22Rv1 (cell line): ENCODE measurements at regions not wholly inside any gene's neighbourhood (a gene's known extent, or its start where the extent isn't known, plus 50 kb on each side); places are given as distances from the start of the nearest gene placed in this dataset.

ENCODE experiments used
- H3K27ac ChIP-seq: fragments of 450-650 bp; 2 replicates; pipeline ENCODE4 v1.5.1; 2017
- CTCF ChIP-seq: fragments of 450-650 bp; IDR thresholded peaks from 2 replicates; pipeline ENCODE4 v1.5.1; 2017; ENCODE audit warnings: mild to moderate bottlenecking
- ZFX ChIP-seq: fragments of 450-650 bp; IDR thresholded peaks from 2 replicates; pipeline ENCODE4 v1.6.1; 2017; ENCODE audit warnings: antibody characterized with exemption, borderline replicate concordance

GRCh38 chr10:33126742-33127141 lies 168.7 kb upstream of the ITGB1 start:
- TF ChIP-seq ZFX = no peak
- TF ChIP-seq CTCF = no peak
- H3K27ac ChIP-seq = no peak overlapping the region

- no peak overlapping the region for H3K27ac ChIP-seq
These were observed 167.8 kb upstream of the ITGB1 start for GRCh38 chr10:33125522-33126517.

GRCh38 chr10:33125111-33125510 lies 167.1 kb upstream of the ITGB1 start:
- TF ChIP-seq CTCF (no peak), ZFX (no peak)
- no peak overlapping the region for H3K27ac ChIP-seq

More at GRCh38 chr10:33125522-33126517, 167.8 kb upstream of the ITGB1 start:
- TF ChIP-seq ZFX (no peak), CTCF (no peak)

GRCh38 chr10:33123680-33124079 lies 165.7 kb upstream of the ITGB1 start:
- no peak overlapping the region for H3K27ac ChIP-seq
- TF ChIP-seq CTCF (no peak), ZFX (no peak)

GRCh38 chr10:33122014-33122809 lies 164.2 kb upstream of the ITGB1 start:
- TF ChIP-seq ZFX = no peak
- TF ChIP-seq CTCF = no peak
- no peak overlapping the region for H3K27ac ChIP-seq

GRCh38 chr10:33120700-33121099 lies 162.7 kb upstream of the ITGB1 start:
- no peak overlapping the region for H3K27ac ChIP-seq
- no peak for TF ChIP-seq CTCF
- TF ChIP-seq ZFX = no peak

- no peak overlapping the region for H3K27ac ChIP-seq
- TF ChIP-seq ZFX (no peak), CTCF (no peak)
These were observed 162.2 kb upstream of the ITGB1 start for GRCh38 chr10:33120275-33120674.
